Thymus (tissue), 11 donors: ENCODE measurements at regions not wholly inside any gene's neighbourhood (a gene's known extent, or its start where the extent isn't known, plus 50 kb on each side); places are given as distances from the start of the nearest gene placed in this dataset.
"Not testable (repeated sequence)": the region's sequence is repeated elsewhere in the genome, so short reads cannot be mapped to it uniquely, and the experiment has no call there.

ENCODE experiments used
- DNase-seq, 9 donors: peaks; one replicate each; pipeline ENCODE4 v3.0.0-alpha.2; 2013; ENCODE audit warnings: low spot score in 9 of 9, low read depth in 6 of 9, missing footprints in 1 of 9
- H3K27ac ChIP-seq, 2 donors: one replicate each; pipeline ENCODE4 v1.5.1; 2013; ENCODE audit warnings: control low read depth in 1 of 2, low read depth in 1 of 2, low read length in 1 of 2, mild to moderate bottlenecking in 1 of 2, moderate library complexity in 1 of 2
- H3K27me3 ChIP-seq, 2 donors: one replicate each; pipeline ENCODE4 v1.5.1; 2013; ENCODE audit warnings: low read length in 1 of 2; ENCODE audit not compliant: control insufficient read depth in 2 of 2, insufficient read depth in 1 of 2
- H3K36me3 ChIP-seq, 2 donors: one replicate each; pipeline ENCODE4 v1.5.1; 2013; ENCODE audit warnings: low read length in 1 of 2, mild to moderate bottlenecking in 1 of 2, moderate library complexity in 1 of 2; ENCODE audit not compliant: control insufficient read depth in 2 of 2, insufficient read depth in 2 of 2
- H3K4me1 ChIP-seq, 2 donors: one replicate each; pipeline ENCODE4 v1.5.1; 2013; ENCODE audit warnings: low read length in 2 of 2; ENCODE audit not compliant: control insufficient read depth in 2 of 2, insufficient read depth in 2 of 2
- H3K4me3 ChIP-seq, 2 donors: one replicate each; pipeline ENCODE4 v1.5.1; 2013; ENCODE audit warnings: low read length in 2 of 2, control low read depth in 1 of 2, mild to moderate bottlenecking in 1 of 2
- H3K9me3 ChIP-seq, 2 donors: one replicate each; pipeline ENCODE4 v1.5.1; 2013; ENCODE audit warnings: low read length in 1 of 2, mild to moderate bottlenecking in 1 of 2; ENCODE audit not compliant: control insufficient read depth in 2 of 2, insufficient read depth in 1 of 2
- WGBS: extraction: QIAGEN DNeasy Blood & Tissue Kit; methylation state at CpG from one replicate; pipeline ENCODE4 v1.1.7; 2013; 5-methylcytosine and 5-hydroxymethylcytosine counted together
- donor health status: healthy.

DNA sequence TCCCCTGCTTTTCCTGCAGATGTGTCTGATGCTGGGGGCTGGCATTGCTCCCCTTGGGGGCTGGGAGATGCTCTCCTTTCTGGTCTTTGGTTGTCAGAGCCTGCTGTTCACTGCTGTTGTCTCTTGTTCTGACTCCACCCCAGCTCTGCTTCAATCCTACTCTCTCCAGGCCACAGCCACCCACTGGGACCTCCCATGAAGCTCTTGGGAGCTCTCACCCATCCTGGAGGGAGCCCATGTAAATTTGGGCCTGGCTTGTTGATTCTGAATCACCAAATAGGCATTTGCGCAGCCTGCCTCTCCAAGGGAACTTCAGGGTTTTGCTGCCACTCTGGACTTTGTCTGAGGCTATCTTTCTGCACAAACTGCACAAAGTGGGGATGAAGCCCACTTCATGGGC is 232.9 kb upstream of the PLGLB1 start:
- DNase-seq, H3K36me3 ChIP-seq, H3K4me3 ChIP-seq, H3K9me3 ChIP-seq, H3K4me1 ChIP-seq, H3K27me3 ChIP-seq, H3K27ac ChIP-seq: not testable (repeated sequence)
- no CpG with 5 or more reads among the region's 1 CpG for WGBS

DNA sequence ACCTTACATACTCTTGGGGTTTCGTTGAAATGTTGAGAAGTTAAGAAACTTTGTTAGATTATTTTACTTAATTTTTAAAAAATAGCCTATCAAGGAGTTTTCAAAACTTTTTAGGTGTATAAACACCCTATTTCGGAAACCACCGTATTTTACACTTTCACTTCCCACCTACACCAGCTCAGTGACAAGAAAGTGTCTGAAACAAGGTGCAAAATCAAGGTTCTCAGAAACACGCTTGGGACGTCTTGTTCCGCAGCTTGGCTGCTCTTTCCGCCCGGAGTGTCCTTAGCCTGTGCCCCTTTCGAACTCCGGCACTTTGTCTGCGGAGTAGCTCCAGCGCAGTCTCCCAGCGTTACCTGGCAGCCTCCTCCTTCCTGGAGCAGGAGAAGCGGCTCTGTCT is 233.8 kb upstream of the PLGLB1 start:
- 88% methylated on average over 9 of the region's 14 CpGs for WGBS

DNA sequence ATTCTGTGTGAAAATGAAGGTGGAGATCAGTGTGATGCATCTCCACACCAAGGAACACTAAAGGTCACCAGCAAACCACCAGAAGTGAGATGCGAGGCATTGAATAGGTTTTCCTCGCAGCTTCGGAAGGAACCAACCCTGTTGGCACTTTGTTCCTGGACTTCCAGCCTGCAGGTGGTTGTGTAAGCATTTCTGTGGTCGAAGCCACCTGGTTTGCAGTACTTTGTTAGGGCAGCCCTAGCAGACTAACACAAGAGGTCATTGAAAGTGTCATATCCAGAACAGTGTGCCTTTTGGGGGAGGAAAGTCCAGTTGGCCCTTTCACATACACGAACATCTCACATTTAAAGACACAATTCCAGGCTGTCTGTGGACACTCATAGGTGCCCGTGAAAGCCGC is 237.2 kb upstream of the PLGLB1 start:
- 99% methylated on average over 7 of the region's 7 CpGs for WGBS
- DNase-seq, H3K27ac ChIP-seq: not testable (repeated sequence)

More for the DNA sequence above, 233.8 kb upstream of the PLGLB1 start:
- not testable (repeated sequence) for H3K36me3 ChIP-seq, H3K9me3 ChIP-seq, H3K27ac ChIP-seq, H3K4me3 ChIP-seq, DNase-seq, H3K4me1 ChIP-seq, H3K27me3 ChIP-seq

DNA sequence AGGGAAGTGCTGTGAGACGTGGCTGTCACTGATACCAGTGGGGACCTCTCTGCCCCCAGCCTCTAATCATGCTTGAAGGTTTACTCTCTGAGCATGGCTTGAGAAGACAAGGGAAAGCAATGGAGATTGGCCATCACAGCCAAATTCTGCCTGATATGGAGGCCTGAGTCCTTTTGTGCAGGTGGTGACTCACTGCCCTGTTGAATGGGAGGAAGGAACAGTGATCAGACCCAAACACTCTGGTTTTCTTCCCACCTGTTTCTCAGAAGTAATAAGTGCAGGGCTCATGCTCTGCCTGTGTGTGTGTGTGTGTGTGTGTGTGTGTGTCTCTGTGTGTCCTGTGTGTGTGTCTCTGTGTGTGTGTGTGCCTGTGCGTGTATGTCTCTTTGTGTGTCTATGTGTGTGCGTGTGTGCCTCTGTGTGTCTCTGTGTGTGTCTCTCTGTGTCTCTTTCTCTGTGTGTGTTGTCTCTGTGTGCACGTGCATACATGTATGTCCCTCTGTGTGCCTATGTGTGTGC is 240.6 kb upstream of the PLGLB1 start:
- H3K4me1 ChIP-seq, H3K9me3 ChIP-seq, DNase-seq, H3K4me3 ChIP-seq, H3K27ac ChIP-seq, H3K36me3 ChIP-seq, H3K27me3 ChIP-seq: not testable (repeated sequence)
- 95% methylated on average over 3 of the region's 4 CpGs for WGBS

More for the DNA sequence above, 237.2 kb upstream of the PLGLB1 start:
- not testable (repeated sequence) for H3K9me3 ChIP-seq, H3K4me1 ChIP-seq, H3K27me3 ChIP-seq, H3K4me3 ChIP-seq, H3K36me3 ChIP-seq

DNA sequence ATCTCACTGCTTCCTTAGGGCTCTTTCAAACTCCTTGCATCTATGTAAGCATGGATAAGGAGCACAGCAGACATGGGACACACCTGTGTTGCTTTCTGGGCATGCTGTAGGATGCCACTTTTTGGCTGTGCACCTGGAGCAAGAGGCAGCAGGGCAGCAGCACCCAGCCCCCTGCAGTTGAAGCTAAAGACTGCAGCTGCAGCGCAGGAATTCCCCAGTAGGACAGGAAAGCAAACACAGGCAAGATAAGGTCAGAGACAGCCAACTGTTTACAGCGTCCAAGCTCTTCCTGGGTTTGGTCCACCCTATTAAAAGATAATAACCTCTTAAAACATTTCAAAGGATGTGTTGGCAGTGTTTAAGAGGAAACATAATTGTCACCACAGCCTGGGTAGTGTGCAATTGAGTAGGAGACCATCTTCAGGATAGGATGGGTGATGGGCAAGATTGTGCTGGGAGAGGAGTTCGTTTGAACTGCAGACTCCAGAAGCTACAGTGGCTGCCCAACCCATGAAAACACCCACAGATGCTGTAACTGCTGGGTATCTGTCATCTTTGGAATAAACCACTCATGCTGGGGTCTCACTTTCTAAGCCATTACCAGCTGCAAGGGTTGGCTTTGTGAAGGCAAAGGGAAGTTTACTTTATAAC is 242.3 kb upstream of the PLGLB1 start:
- 33% methylated on average over 1 of the region's 3 CpGs for WGBS
- not testable (repeated sequence) for H3K4me1 ChIP-seq, H3K27me3 ChIP-seq, H3K27ac ChIP-seq, DNase-seq, H3K9me3 ChIP-seq, H3K4me3 ChIP-seq, H3K36me3 ChIP-seq

DNA sequence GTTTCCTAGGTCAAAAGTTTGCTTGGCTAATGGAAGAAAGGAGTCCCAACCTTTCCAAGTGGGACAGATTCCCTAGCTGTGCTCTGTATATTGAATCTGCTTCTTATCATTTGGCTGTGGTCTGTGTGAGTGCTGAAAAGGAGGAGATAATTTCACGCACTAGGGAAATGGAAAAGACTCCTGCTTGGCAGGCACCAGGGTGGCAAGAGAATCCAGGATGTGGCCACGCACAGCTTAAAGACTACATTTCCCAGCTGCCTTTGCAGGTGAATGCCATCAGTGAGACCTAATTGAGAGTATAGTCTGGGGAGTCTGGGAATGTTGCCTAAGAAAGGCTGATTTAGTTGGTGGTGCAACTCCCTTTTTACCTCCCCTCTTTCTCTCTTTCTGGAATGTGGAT is 253.5 kb upstream of the PLGLB1 start:
- H3K27ac ChIP-seq: not testable (repeated sequence)
- WGBS: 96% methylated on average over 2 of the region's 2 CpGs

DNA sequence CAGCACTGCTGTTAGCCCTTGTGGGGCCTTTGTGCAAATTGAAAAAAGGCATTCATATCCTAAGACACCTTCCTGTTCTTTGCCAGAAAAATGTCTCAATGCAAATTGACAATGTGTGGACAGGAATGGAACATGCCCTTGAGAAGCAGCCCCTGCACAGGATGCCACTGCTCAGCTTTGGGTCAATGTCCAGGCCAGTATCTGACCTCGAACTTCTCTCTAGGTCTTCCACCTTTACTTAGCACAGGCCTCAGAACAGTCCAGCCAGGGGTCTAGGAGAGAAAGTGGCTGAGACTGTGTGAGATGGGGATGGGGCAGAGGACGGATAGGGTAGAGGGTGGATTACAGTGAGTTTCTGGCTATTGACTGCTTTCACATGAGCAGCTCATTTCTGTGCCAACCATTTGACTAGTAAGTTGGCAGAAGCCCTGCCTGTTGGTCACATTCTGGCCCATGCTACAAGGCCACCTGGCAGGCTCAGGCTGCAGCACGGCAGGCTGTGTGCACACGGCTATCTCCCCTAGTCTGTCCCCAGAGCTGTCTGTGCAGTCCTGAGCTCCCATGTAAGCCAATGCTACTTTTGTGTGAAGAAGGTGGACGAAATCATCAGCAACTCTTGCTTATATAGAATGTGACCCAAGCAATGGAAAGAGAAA is 254.5 kb upstream of the PLGLB1 start:
- H3K4me3 ChIP-seq, DNase-seq, H3K36me3 ChIP-seq, H3K9me3 ChIP-seq, H3K27me3 ChIP-seq, H3K4me1 ChIP-seq, H3K27ac ChIP-seq: not testable (repeated sequence)
- WGBS: 95% methylated on average over 5 of the region's 5 CpGs

More for the DNA sequence above, 253.5 kb upstream of the PLGLB1 start:
- H3K4me3 ChIP-seq, H3K27me3 ChIP-seq, H3K36me3 ChIP-seq, H3K4me1 ChIP-seq, H3K9me3 ChIP-seq, DNase-seq: not testable (repeated sequence)

DNA sequence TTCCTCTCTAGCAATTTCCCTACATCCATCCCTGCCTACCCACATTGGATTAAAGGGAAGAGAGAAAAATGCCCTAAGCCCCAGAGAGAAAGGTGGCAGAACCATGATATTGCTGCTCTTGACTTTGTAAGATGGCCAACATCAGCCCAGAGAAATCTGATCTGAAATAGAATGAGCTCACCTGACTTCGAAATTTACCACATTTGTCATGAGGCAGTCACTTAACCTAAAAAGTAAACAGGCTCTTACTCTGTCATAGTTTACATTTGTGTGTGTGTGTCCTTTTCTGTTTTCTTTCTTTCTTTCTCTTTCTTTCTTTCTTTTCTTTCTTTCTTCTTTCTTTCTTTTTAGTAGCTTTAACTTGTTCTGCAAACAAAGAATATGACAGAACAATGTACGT is 255.0 kb upstream of the PLGLB1 start:
- H3K36me3 ChIP-seq, DNase-seq, H3K4me1 ChIP-seq, H3K27me3 ChIP-seq, H3K27ac ChIP-seq, H3K9me3 ChIP-seq, H3K4me3 ChIP-seq: not testable (repeated sequence)
- WGBS: 99% methylated on average over 1 of the region's 2 CpGs

DNA sequence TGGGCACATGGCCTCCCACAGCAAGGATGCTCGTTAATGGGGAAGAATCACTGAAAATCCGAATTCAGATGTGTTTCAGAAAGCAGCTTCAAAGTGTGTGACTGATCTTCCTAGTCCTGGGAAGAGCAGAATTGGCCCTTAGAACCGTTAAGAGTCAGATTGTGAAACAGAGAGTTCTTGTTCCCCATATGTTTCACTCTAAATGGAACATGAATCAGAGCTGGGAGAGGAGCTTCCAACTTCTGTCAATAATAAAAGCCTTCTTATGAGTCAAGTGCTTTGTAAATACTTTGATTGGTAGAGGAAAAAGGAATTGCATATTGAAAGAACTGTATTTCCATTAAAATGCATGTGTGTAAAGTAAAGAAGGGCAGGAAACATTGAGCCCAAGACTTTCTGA is 256.1 kb upstream of the PLGLB1 start:
- not testable (repeated sequence) for H3K9me3 ChIP-seq, H3K27ac ChIP-seq, H3K4me1 ChIP-seq, H3K36me3 ChIP-seq, H3K27me3 ChIP-seq, H3K4me3 ChIP-seq, DNase-seq
- WGBS: no CpG with 5 or more reads among the region's 3 CpGs
